ENCODE measurements at regions not wholly inside any gene's neighbourhood (a gene's known extent, or its start where the extent isn't known, plus 50 kb on each side); places are given as distances from the start of the nearest gene placed in this dataset.

DNA sequence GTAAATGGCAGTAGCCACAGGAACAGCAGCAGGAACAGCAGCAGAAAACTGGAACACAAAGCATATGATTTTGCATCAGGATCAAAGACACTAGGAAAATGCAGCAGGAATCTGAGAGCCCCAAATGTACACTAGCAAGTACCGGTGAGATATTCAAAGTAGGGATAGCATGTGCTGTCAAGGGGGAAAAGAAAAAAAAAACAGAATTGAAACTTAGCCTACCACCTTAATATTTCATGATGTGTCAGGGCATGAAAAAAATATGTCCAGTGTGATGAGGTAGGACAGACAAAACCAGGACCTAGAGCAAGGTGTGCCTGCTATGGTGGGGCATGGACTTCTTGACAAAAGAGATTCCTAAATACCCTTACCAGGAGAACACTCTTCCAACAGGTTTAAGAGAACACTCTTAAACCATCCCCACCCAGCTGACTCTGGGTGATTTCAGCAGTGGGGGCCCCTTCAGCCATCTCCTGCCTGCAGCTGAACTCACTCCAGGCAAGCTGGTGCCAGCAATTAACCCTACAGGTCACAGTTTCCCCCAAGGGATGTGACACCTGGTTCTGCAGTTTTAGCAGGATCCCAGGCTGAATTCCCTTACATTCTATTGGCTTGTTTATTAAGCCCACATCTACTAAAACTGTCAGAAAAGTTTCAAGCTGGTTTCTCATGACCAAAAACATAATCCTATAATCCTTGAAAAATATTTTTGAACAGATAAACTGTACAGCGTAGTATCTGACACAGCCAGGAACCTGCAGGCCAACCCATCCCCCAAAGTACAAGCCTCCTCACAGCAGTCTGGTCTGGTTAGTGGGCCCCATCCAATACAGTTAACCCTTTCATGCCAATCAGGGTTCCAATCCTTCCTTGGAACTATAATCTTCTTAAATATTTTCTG lies 62.9 kb upstream of the FMR1 start:
- Histone ChIP-seq H3K27ac (replicated peaks) (no peak overlapping the region), H3K27me3 (ENCODE audit: low read depth) (no peaks in the 10 kb centered on the region), H3K4me3 (no peak overlapping the region), H3K4me1 (no peaks in the 10 kb centered on the region), H3K9me3 (replicated peaks) (no peaks in the 10 kb centered on the region), H3K36me3 (no peaks in the 10 kb centered on the region)
- TF ChIP-seq, protein P1, sequence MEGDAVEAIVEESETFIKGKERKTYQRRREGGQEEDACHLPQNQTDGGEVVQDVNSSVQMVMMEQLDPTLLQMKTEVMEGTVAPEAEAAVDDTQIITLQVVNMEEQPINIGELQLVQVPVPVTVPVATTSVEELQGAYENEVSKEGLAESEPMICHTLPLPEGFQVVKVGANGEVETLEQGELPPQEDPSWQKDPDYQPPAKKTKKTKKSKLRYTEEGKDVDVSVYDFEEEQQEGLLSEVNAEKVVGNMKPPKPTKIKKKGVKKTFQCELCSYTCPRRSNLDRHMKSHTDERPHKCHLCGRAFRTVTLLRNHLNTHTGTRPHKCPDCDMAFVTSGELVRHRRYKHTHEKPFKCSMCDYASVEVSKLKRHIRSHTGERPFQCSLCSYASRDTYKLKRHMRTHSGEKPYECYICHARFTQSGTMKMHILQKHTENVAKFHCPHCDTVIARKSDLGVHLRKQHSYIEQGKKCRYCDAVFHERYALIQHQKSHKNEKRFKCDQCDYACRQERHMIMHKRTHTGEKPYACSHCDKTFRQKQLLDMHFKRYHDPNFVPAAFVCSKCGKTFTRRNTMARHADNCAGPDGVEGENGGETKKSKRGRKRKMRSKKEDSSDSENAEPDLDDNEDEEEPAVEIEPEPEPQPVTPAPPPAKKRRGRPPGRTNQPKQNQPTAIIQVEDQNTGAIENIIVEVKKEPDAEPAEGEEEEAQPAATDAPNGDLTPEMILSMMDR (IDR thresholded peaks at IDR 0.05; ENCODE audit: borderline replicate concordance), result no peak
- intact Hi-C loops (cut with micrococcal nuclease), result no loop called here
- DNase-seq, result no peak

DNA sequence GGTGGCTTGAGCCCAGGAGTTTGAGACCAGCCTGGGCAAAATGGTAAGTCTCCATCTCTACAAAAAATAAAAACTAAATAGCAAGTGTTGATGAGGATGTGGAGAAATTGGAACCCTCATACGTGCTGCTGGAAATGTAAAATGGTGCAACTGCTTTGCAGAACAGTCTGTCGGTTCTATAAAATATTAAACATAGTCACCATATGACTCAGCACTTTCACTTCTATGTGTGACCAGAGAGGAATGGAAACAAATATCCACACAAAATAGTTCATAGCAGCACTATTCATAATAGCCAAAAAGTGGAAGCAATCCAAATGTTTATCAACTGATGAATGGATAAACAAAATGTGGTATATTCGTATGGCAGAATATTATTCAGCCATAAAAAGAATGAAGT lies 60.8 kb upstream of the FMR1 start:
- Histone ChIP-seq H3K4me3 (no peak overlapping the region), H3K27ac (replicated peaks) (no peak overlapping the region), H3K27me3 (ENCODE audit: low read depth) (no peaks in the 10 kb centered on the region), H3K36me3 (no peaks in the 10 kb centered on the region), H3K4me1 (no peaks in the 10 kb centered on the region), H3K9me3 (replicated peaks) (no peaks in the 10 kb centered on the region)
- TF ChIP-seq, protein P1 (IDR thresholded peaks at IDR 0.05; ENCODE audit: borderline replicate concordance), result no peak
- intact Hi-C loops (cut with micrococcal nuclease), result no loop called here
- DNase-seq, result no peak

GRCh38 chrX:147853701-147854100 lies 58.0 kb upstream of the FMR1 start:
- Histone ChIP-seq H3K9me3 (replicated peaks) (no peaks in the 10 kb centered on the region), H3K36me3 (no peaks in the 10 kb centered on the region), H3K4me1 (no peaks in the 10 kb centered on the region), H3K27me3 (ENCODE audit: low read depth) (no peaks in the 10 kb centered on the region), H3K27ac (replicated peaks) (no peak overlapping the region), H3K4me3 (no peak overlapping the region)
- TF ChIP-seq, protein P1 (IDR thresholded peaks at IDR 0.05; ENCODE audit: borderline replicate concordance), result no peak
- intact Hi-C loops (cut with micrococcal nuclease), result no loop called here
- DNase-seq, result no peak

DNA sequence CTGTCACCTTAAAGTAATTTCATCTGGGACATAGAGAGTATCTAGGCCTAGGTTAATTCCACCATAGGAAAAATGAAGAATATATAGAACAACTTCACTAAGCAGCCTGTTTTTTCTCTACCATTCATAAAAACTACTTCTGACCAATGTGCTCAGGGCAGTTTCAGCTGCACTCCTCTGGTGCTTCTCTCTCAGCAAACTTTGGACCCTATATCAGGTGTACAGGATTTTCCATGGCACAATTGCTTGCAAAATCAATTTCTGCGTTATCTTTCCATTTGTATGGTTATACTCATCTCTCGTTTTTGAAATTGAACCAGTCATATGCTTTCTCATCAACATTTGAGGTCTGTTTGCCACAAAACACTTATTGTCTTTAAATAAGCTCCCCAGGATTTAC lies 52.1 kb upstream of the FMR1 start:
- intact Hi-C loops (cut with micrococcal nuclease), result no loop called here
- Histone ChIP-seq H3K4me3 (no peak overlapping the region), H3K36me3 (no peaks in the 10 kb centered on the region), H3K27ac (replicated peaks) (no peak overlapping the region), H3K27me3 (ENCODE audit: low read depth) (no peaks in the 10 kb centered on the region), H3K9me3 (replicated peaks) (no peaks in the 10 kb centered on the region), H3K4me1 (no peaks in the 10 kb centered on the region)
- DNase-seq, result no peak
- TF ChIP-seq, protein P1 (IDR thresholded peaks at IDR 0.05; ENCODE audit: borderline replicate concordance), result no peak

Measured in left ventricle myocardium inferior (tissue), 1 donor.